Hepatocyte (in vitro differentiated cells): ENCODE measurements at regions not wholly inside any gene's neighbourhood (a gene's known extent, or its start where the extent isn't known, plus 50 kb on each side); places are given as distances from the start of the nearest gene placed in this dataset.
"Not testable (repeated sequence)": the region's sequence is repeated elsewhere in the genome, so short reads cannot be mapped to it uniquely, and the experiment has no call there.

Source experiments
- CTCF ChIP-seq: fragments of 200-600 bp; sonication (generic); IDR thresholded peaks from 2 replicates; pipeline ENCODE4 v1.5.1; 2016; ENCODE audit warnings: antibody characterized with exemption, mild to moderate bottlenecking; ENCODE audit not compliant: poor library complexity
- EZH2 ChIP-seq: fragments of 200-600 bp; sonication (generic); IDR thresholded peaks from 2 replicates; pipeline ENCODE4 v1.6.1; 2016; ENCODE audit warnings: antibody characterized with exemption, mild to moderate bottlenecking, borderline replicate concordance
- EZH2phosphoT487 ChIP-seq: fragments of 200-600 bp; sonication (generic); IDR thresholded peaks from one replicate; pipeline ENCODE4 v1.6.1; 2018; ENCODE audit warnings: antibody characterized with exemption, mild to moderate bottlenecking, low read depth, moderate library complexity; ENCODE audit not compliant: unreplicated experiment, severe bottlenecking

DNA sequence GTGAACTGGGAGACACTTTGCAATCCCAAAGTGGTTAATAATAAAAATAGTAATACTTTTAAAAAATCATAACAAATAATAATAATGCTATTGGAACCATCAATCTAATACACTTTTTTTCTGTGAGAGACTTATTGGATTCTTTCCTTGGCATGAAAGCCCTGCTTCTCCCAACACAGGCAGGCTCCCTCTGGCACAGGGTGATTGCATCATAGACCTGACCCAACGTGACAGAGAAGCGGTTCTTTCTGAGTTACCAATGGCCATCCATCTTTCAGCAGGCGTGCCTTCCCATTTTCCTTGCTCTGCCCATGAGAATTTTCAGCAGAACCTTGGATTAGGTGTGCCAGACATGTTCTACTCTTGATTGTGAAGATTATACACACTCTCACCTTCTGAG is 242.6 kb upstream of the PLGLB2 start:
- not testable (repeated sequence) for TF ChIP-seq CTCF, EZH2, EZH2phosphoT487
